ENCODE measurements at regions not wholly inside any gene's neighbourhood (a gene's known extent, or its start where the extent isn't known, plus 50 kb on each side); places are given as distances from the start of the nearest gene placed in this dataset.
A peak's percentile ranks its signal among the peaks of the same experiment; 100 is the strongest.

- Histone ChIP-seq H3K27ac (ENCODE audit: low read length) (no peak overlapping the region), H4K20me1 (ENCODE audit: insufficient read depth, low read depth, low read length) (no peaks in the 10 kb centered on the region), H3K36me3 (ENCODE audit: insufficient read depth, low read length) (no peaks in the 10 kb centered on the region), H2AFZ (ENCODE audit: low read length) (no peak overlapping the region), H3K9me3 (ENCODE audit: low read length) (no peaks in the 10 kb centered on the region), H3K9me2 (replicated peaks; ENCODE audit: insufficient read depth, low read length) (no peaks in the 10 kb centered on the region), H3K79me2 (ENCODE audit: low read length) (no peaks in the 10 kb centered on the region), H3K9ac (ENCODE audit: low read length) (no peak overlapping the region), H3K4me1 (ENCODE audit: low read length) (no peaks in the 10 kb centered on the region), H3K27me3 (ENCODE audit: low read length) (no peaks in the 10 kb centered on the region), H3K4me2 (ENCODE audit: low read depth, low read length, poor library complexity, severe bottlenecking) (no peak overlapping the region), H3K4me3 (ENCODE audit: low read length) (no peak overlapping the region)
- no peak for DNase-seq
Measured at GRCh38 chr18:41548521-41549260, 406.3 kb upstream of the PIK3C3 start.

DNA sequence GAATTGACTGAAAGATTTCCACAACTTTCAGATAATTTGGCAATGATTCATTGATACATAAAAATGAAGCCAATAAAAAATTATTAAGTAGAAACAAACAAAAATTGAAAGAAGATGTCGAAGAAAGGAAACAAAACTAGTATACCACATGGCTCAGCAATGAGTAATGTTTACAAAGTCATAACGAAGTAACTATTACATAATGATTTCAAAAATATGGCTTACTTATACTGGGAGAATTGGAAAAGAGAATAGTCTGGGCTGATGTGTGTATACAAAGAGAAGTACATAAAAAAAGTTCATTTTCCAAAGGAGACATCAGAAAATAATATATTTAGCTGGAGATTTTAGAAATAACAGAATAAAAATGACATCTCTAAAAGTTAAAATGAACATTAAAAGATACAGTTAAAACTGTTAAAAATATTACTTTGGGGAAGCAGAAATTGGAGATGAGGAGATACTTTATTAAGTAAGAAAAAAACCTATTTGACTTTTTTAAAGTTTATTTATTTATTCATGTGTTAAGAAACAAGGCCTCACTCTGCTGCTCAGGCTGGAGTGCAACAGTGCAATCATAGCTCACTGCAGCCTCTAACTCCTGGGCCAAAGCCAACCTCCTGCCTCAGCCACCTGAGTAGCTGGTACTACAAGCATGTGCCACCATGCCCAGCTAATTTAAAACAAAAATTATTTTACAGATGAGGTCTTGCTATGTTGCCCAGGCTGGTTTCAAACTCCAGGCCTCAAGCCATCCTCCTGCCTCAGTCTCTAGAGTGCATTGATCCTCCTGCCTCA lies 409.7 kb upstream of the PIK3C3 start:
- no peak overlapping the region for H3K4me2 ChIP-seq (ENCODE audit: low read depth, low read length, poor library complexity, severe bottlenecking)
- no peaks in the 10 kb centered on the region for H3K4me1 ChIP-seq (ENCODE audit: low read length)
- no peaks in the 10 kb centered on the region for H3K79me2 ChIP-seq (ENCODE audit: low read length)
- H3K36me3 ChIP-seq (ENCODE audit: insufficient read depth, low read length): no peaks in the 10 kb centered on the region
- no peak overlapping the region for H3K9ac ChIP-seq (ENCODE audit: low read length)
- no peak overlapping the region for H3K27ac ChIP-seq (ENCODE audit: low read length)
- H4K20me1 ChIP-seq (ENCODE audit: insufficient read depth, low read depth, low read length): no peaks in the 10 kb centered on the region
- H3K9me3 ChIP-seq (ENCODE audit: low read length): no peaks in the 10 kb centered on the region
- H3K9me2 ChIP-seq (replicated peaks; ENCODE audit: insufficient read depth, low read length): no peaks in the 10 kb centered on the region
- H3K4me3 ChIP-seq (ENCODE audit: low read length): no peak overlapping the region
- H2AFZ ChIP-seq (ENCODE audit: low read length): no peak overlapping the region
- DNase-seq: no peak
- H3K27me3 ChIP-seq (ENCODE audit: low read length): no peaks in the 10 kb centered on the region

DNA sequence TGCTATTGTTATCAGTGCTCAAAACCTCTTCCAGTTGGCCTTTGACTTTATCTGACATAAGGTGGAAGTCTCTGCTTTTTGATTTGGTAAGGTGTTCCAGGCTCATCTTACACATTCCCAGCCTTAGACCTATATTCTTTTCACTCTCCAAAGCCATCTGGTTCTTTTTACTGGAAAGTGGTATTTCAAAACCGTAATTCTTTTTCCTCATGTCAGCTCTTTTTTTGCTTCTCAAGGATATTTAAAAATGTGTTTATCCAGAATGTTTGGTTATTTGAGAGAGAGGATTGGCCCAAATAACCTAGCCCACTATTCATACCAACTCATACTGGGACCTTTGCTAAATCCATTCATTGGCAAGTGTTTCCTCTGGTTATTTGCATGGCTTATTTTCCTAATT lies 411.2 kb upstream of the PIK3C3 start:
- H3K4me1 ChIP-seq (ENCODE audit: low read length): no peaks in the 10 kb centered on the region
- no peak overlapping the region for H3K27ac ChIP-seq (ENCODE audit: low read length)
- H3K4me2 ChIP-seq (ENCODE audit: low read depth, low read length, poor library complexity, severe bottlenecking): no peak overlapping the region
- no peaks in the 10 kb centered on the region for H4K20me1 ChIP-seq (ENCODE audit: insufficient read depth, low read depth, low read length)
- H3K9me3 ChIP-seq (ENCODE audit: low read length): no peaks in the 10 kb centered on the region
- H3K36me3 ChIP-seq (ENCODE audit: insufficient read depth, low read length): no peaks in the 10 kb centered on the region
- no peak overlapping the region for H3K9ac ChIP-seq (ENCODE audit: low read length)
- no peaks in the 10 kb centered on the region for H3K27me3 ChIP-seq (ENCODE audit: low read length)
- DNase-seq: no peak
- H3K9me2 ChIP-seq (replicated peaks; ENCODE audit: insufficient read depth, low read length): no peaks in the 10 kb centered on the region
- no peak overlapping the region for H3K4me3 ChIP-seq (ENCODE audit: low read length)
- H2AFZ ChIP-seq (ENCODE audit: low read length): no peak overlapping the region
- no peaks in the 10 kb centered on the region for H3K79me2 ChIP-seq (ENCODE audit: low read length)

DNA sequence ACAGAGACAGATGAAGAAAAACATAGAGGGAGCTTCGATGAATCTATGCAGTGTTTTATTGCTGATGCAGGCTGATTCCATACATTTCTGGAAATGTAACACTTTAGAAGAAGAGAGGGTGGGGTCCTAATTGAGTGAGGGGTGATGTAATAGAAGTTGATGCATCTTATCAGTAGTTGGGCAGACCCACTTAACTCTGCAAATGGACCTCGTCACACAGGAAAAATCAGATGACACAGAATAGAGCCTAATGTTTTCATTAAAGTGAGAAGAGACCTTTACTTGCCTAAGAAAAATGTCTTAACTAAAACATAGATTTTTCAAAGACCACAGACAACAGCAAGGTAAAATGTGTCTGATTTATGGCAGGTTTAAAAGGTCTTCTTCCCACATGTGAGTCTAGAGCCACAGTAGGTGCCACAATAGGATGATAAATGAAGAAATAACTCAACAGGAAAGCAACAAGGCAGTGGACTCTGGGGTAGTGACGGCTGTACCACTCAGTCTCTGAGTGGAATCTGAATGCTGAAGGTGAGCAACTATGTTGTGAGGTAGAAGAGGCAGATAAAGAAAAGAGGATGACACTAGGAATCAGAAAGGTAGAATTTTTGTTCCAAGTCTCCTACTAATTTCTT lies 414.7 kb upstream of the PIK3C3 start:
- no peak for DNase-seq
- Histone ChIP-seq H3K9me2 (replicated peaks; ENCODE audit: insufficient read depth, low read length) (no peaks in the 10 kb centered on the region), H3K9me3 (ENCODE audit: low read length) (no peaks in the 10 kb centered on the region), H3K27ac (ENCODE audit: low read length) (no peak overlapping the region), H3K79me2 (ENCODE audit: low read length) (no peaks in the 10 kb centered on the region), H2AFZ (ENCODE audit: low read length) (no peak overlapping the region), H3K36me3 (ENCODE audit: insufficient read depth, low read length) (no peaks in the 10 kb centered on the region), H3K4me3 (ENCODE audit: low read length) (no peak overlapping the region), H4K20me1 (ENCODE audit: insufficient read depth, low read depth, low read length) (no peaks in the 10 kb centered on the region), H3K9ac (ENCODE audit: low read length) (no peak overlapping the region), H3K4me2 (ENCODE audit: low read depth, low read length, poor library complexity, severe bottlenecking) (no peak overlapping the region), H3K4me1 (ENCODE audit: low read length) (no peaks in the 10 kb centered on the region), H3K27me3 (ENCODE audit: low read length) (no peaks in the 10 kb centered on the region)

DNA sequence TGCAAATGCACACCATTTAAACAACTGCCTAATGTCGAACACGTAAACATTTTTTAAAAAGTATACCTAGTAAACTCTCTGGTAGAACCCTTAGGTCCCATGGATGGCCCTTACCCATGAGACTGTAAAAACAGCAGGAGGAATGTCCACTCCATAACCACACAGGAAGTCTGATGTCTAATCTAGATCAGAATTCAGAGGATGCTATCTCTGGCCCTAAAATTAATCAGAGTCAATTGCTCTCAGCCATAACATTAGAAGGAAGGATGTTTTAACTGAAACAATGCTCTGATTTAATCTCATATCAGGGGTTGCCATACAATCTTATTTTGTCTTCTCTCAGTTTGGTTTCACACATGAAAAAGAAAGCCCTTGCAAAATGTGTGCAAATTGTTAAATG lies 416.3 kb upstream of the PIK3C3 start:
- Histone ChIP-seq H3K9ac (ENCODE audit: low read length) (no peak overlapping the region), H3K4me1 (ENCODE audit: low read length) (no peaks in the 10 kb centered on the region), H3K4me2 (ENCODE audit: low read depth, low read length, poor library complexity, severe bottlenecking) (no peak overlapping the region)

DNA sequence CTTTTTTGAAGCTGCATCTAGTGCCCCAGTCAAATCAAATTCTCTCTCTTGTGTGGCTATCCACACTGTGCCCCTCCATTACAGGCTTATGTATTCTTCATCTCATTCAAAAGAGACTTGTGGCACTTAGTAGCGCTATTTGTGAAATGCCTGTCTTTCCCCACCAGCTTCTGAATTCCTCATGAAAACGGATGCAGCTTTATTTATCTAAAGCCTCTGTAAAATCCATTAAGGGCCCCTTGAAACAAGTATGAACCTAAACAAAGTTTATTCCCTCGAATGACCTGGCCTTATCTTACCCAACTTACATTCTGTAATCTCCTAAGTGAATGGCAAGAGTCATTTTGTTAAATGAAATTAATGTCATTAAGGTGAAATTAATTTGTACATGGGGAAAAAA lies 417.4 kb upstream of the PIK3C3 start:
- H3K4me2 ChIP-seq (ENCODE audit: low read depth, low read length, poor library complexity, severe bottlenecking): no peak overlapping the region
- H3K9ac ChIP-seq (ENCODE audit: low read length): no peak overlapping the region
- no peak for DNase-seq
- H3K27me3 ChIP-seq (ENCODE audit: low read length): no peaks in the 10 kb centered on the region
- no peaks in the 10 kb centered on the region for H3K4me1 ChIP-seq (ENCODE audit: low read length)
- no peaks in the 10 kb centered on the region for H3K9me3 ChIP-seq (ENCODE audit: low read length)
- H3K4me3 ChIP-seq (ENCODE audit: low read length): no peak overlapping the region
- H3K79me2 ChIP-seq (ENCODE audit: low read length): no peaks in the 10 kb centered on the region
- H3K9me2 ChIP-seq (replicated peaks; ENCODE audit: insufficient read depth, low read length): no peaks in the 10 kb centered on the region
- H3K27ac ChIP-seq (ENCODE audit: low read length): no peak overlapping the region
- H4K20me1 ChIP-seq (ENCODE audit: insufficient read depth, low read depth, low read length): no peaks in the 10 kb centered on the region
- H2AFZ ChIP-seq (ENCODE audit: low read length): no peak overlapping the region
- H3K36me3 ChIP-seq (ENCODE audit: insufficient read depth, low read length): no peaks in the 10 kb centered on the region

More for the DNA sequence above, 416.3 kb upstream of the PIK3C3 start:
- no peaks in the 10 kb centered on the region for H3K27me3 ChIP-seq (ENCODE audit: low read length)
- no peaks in the 10 kb centered on the region for H3K36me3 ChIP-seq (ENCODE audit: insufficient read depth, low read length)
- H3K27ac ChIP-seq (ENCODE audit: low read length): no peak overlapping the region
- no peak overlapping the region for H2AFZ ChIP-seq (ENCODE audit: low read length)
- H4K20me1 ChIP-seq (ENCODE audit: insufficient read depth, low read depth, low read length): no peaks in the 10 kb centered on the region
- no peaks in the 10 kb centered on the region for H3K9me3 ChIP-seq (ENCODE audit: low read length)
- no peak for DNase-seq
- no peaks in the 10 kb centered on the region for H3K9me2 ChIP-seq (replicated peaks; ENCODE audit: insufficient read depth, low read length)
- no peak overlapping the region for H3K4me3 ChIP-seq (ENCODE audit: low read length)
- no peaks in the 10 kb centered on the region for H3K79me2 ChIP-seq (ENCODE audit: low read length)

- Histone ChIP-seq H3K9me2 (replicated peaks; ENCODE audit: insufficient read depth, low read length) (no peaks in the 10 kb centered on the region), H3K27ac (ENCODE audit: low read length) (no peak overlapping the region), H3K36me3 (ENCODE audit: insufficient read depth, low read length) (no peaks in the 10 kb centered on the region), H3K9ac (ENCODE audit: low read length) (no peak overlapping the region), H2AFZ (ENCODE audit: low read length) (no peak overlapping the region), H3K4me3 (ENCODE audit: low read length) (no peak overlapping the region), H3K79me2 (ENCODE audit: low read length) (no peaks in the 10 kb centered on the region), H4K20me1 (ENCODE audit: insufficient read depth, low read depth, low read length) (no peaks in the 10 kb centered on the region), H3K27me3 (ENCODE audit: low read length) (no peaks in the 10 kb centered on the region), H3K4me1 (ENCODE audit: low read length) (no peaks in the 10 kb centered on the region), H3K4me2 (ENCODE audit: low read depth, low read length, poor library complexity, severe bottlenecking) (no peak overlapping the region), H3K9me3 (ENCODE audit: low read length) (no peaks in the 10 kb centered on the region)
- DNase-seq: peak; percentile 43
Measured at GRCh38 chr18:41532344-41533086, 422.5 kb upstream of the PIK3C3 start.

DNA sequence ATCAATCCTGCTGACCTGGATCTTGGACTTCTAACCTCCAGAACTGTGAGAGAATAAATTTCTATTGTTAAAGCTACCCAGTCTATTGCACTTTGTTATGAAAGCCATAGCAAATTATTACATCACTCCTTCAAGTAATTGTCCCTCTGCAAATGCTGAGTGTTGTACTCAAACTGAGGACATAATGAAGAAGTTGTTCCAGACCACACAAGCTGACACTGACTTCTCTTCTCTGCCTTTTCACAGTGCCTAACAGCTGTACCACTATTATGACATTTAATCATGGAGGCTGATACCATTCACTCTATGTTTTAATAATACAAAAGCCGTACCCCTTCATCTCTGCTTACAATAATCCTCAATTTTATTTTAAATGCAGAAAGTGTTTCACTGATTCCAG lies 424.1 kb upstream of the PIK3C3 start:
- no peaks in the 10 kb centered on the region for H3K79me2 ChIP-seq (ENCODE audit: low read length)
- no peaks in the 10 kb centered on the region for H4K20me1 ChIP-seq (ENCODE audit: insufficient read depth, low read depth, low read length)
- no peak overlapping the region for H3K9ac ChIP-seq (ENCODE audit: low read length)
- H3K9me3 ChIP-seq (ENCODE audit: low read length): no peaks in the 10 kb centered on the region
- H2AFZ ChIP-seq (ENCODE audit: low read length): no peak overlapping the region
- no peak overlapping the region for H3K4me2 ChIP-seq (ENCODE audit: low read depth, low read length, poor library complexity, severe bottlenecking)
- H3K36me3 ChIP-seq (ENCODE audit: insufficient read depth, low read length): no peaks in the 10 kb centered on the region
- H3K27ac ChIP-seq (ENCODE audit: low read length): no peak overlapping the region
- no peaks in the 10 kb centered on the region for H3K9me2 ChIP-seq (replicated peaks; ENCODE audit: insufficient read depth, low read length)
- no peaks in the 10 kb centered on the region for H3K27me3 ChIP-seq (ENCODE audit: low read length)
- DNase-seq: no peak
- no peak overlapping the region for H3K4me3 ChIP-seq (ENCODE audit: low read length)
- no peaks in the 10 kb centered on the region for H3K4me1 ChIP-seq (ENCODE audit: low read length)

All from Karpas-422 (cell line).